IPS-NIHi11 (cell line): ENCODE measurements at regions not wholly inside any gene's neighbourhood (a gene's known extent, or its start where the extent isn't known, plus 50 kb on each side); places are given as distances from the start of the nearest gene placed in this dataset.

Source experiments
- DNase-seq: peaks from one replicate; pipeline ENCODE4 v3.0.0; 2012; ENCODE audit warnings: mixed read lengths, low spot score

GRCh38 chr6:14806101-14806500 lies 439.8 kb upstream of the JARID2 start:
- DNase-seq = no peak

- DNase-seq = no peak
These were observed 438.7 kb upstream of the JARID2 start for GRCh38 chr6:14807130-14807529.

GRCh38 chr6:14807971-14808370 lies 437.9 kb upstream of the JARID2 start:
- DNase-seq = no peak

- DNase-seq = no peak
These were observed 435.8 kb upstream of the JARID2 start for GRCh38 chr6:14810021-14810420.

GRCh38 chr6:14811775-14812428 lies 434.0 kb upstream of the JARID2 start:
- DNase-seq = no peak

- no peak for DNase-seq
These were observed 431.9 kb upstream of the JARID2 start for GRCh38 chr6:14814016-14814415.

- no peak for DNase-seq
These were observed 429.6 kb upstream of the JARID2 start for GRCh38 chr6:14816116-14816859.

GRCh38 chr6:14817074-14817473 lies 428.8 kb upstream of the JARID2 start:
- DNase-seq = no peak

GRCh38 chr6:14818422-14818884 lies 427.4 kb upstream of the JARID2 start:
- no peak for DNase-seq

- DNase-seq = no peak
These were observed 426.9 kb upstream of the JARID2 start for GRCh38 chr6:14819001-14819400.

- no peak for DNase-seq
These were observed 425.9 kb upstream of the JARID2 start for GRCh38 chr6:14819840-14820420.

GRCh38 chr6:14822012-14822553 lies 423.8 kb upstream of the JARID2 start:
- DNase-seq = no peak

GRCh38 chr6:14822679-14823078 lies 423.2 kb upstream of the JARID2 start:
- no peak for DNase-seq

- DNase-seq = no peak
These were observed 421.8 kb upstream of the JARID2 start for GRCh38 chr6:14824060-14824459.

GRCh38 chr6:14824484-14825275 lies 421.2 kb upstream of the JARID2 start:
- DNase-seq = no peak

GRCh38 chr6:14826456-14826855 lies 419.4 kb upstream of the JARID2 start:
- DNase-seq = no peak

GRCh38 chr6:14827354-14827753 lies 418.5 kb upstream of the JARID2 start:
- no peak for DNase-seq

- DNase-seq = no peak
These were observed 417.7 kb upstream of the JARID2 start for GRCh38 chr6:14828201-14828611.

GRCh38 chr6:14831070-14831469 lies 414.8 kb upstream of the JARID2 start:
- no peak for DNase-seq

- no peak for DNase-seq
These were observed 413.9 kb upstream of the JARID2 start for GRCh38 chr6:14831937-14832336.

- DNase-seq = no peak
These were observed 413.4 kb upstream of the JARID2 start for GRCh38 chr6:14832427-14832826.

GRCh38 chr6:14834851-14835530 lies 410.9 kb upstream of the JARID2 start:
- DNase-seq = no peak
